OCI-LY1 (cell line): ENCODE measurements at regions not wholly inside any gene's neighbourhood (a gene's known extent, or its start where the extent isn't known, plus 50 kb on each side); places are given as distances from the start of the nearest gene placed in this dataset.

Experiments used
- H2AFZ ChIP-seq: fragments of 200-600 bp; sonication (generic), shearing (Covaris generic); 2 replicates; pipeline ENCODE4 v1.6.0; 2014; ENCODE audit warnings: antibody characterized with exemption, mild to moderate bottlenecking, low read length
- H3F3A ChIP-seq: fragments of 200-600 bp; sonication (generic), shearing (Covaris generic); 2 replicates; pipeline ENCODE4 v1.6.0; 2014; ENCODE audit warnings: mild to moderate bottlenecking, antibody characterized with exemption, low read length, moderate library complexity; ENCODE audit not compliant: insufficient read depth
- H3K27ac ChIP-seq: fragments of 200-600 bp; sonication (generic); 2 replicates; pipeline ENCODE4 v1.5.1; 2014; ENCODE audit warnings: low read length, mixed run types, mild to moderate bottlenecking, low read depth; ENCODE audit not compliant: poor library complexity, severe bottlenecking
- H3K27me3 ChIP-seq: fragments of 200-600 bp; sonication (generic); 2 replicates; pipeline ENCODE4 v1.6.0; 2014; ENCODE audit warnings: antibody characterized with exemption, mild to moderate bottlenecking, low read length, moderate library complexity; ENCODE audit not compliant: insufficient read depth
- H3K36me3 ChIP-seq: fragments of 200-600 bp; sonication (generic); 2 replicates; pipeline ENCODE4 v1.6.1; 2014; ENCODE audit warnings: mild to moderate bottlenecking, antibody characterized with exemption, low read length, moderate library complexity, mixed read lengths; ENCODE audit not compliant: insufficient read depth
- H3K4me1 ChIP-seq: fragments of 200-600 bp; sonication (generic); 2 replicates; pipeline ENCODE4 v1.5.1; 2014; ENCODE audit warnings: mild to moderate bottlenecking, low read length, moderate library complexity; ENCODE audit not compliant: insufficient read depth, severe bottlenecking
- H3K4me2 ChIP-seq: fragments of 200-600 bp; sonication (generic), shearing (Covaris generic); 2 replicates; pipeline ENCODE4 v1.6.1; 2014; ENCODE audit warnings: low read length
- H3K4me3 ChIP-seq: fragments of 200-600 bp; sonication (generic); 2 replicates; pipeline ENCODE4 v1.5.1; 2014; ENCODE audit warnings: low read length, low read depth, mild to moderate bottlenecking, mixed read lengths; ENCODE audit not compliant: poor library complexity, severe bottlenecking
- H3K79me2 ChIP-seq: fragments of 200-600 bp; shearing (Covaris generic); 2 replicates; pipeline ENCODE4 v1.6.1; 2016; ENCODE audit warnings: mixed run types, low read length, mixed read lengths; ENCODE audit not compliant: insufficient read depth
- H3K9ac ChIP-seq: fragments of 200-600 bp; sonication (generic), shearing (Covaris generic); 2 replicates; pipeline ENCODE4 v1.6.1; 2014; ENCODE audit warnings: mild to moderate bottlenecking, low read length, mixed read lengths
- H3K9me2 ChIP-seq: fragments of 200-600 bp; sonication (generic), shearing (Covaris generic); 2 replicates; pipeline ENCODE4 v1.6.1; 2014; ENCODE audit warnings: low read depth, mild to moderate bottlenecking, low read length, mixed read lengths
- H3K9me3 ChIP-seq: fragments of 200-600 bp; shearing (Covaris generic); 2 replicates; pipeline ENCODE4 v1.6.1; 2014; ENCODE audit warnings: low read length, mixed read lengths
- H4K20me1 ChIP-seq: fragments of 200-600 bp; sonication (generic), shearing (Covaris generic); 2 replicates; pipeline ENCODE4 v1.6.0; 2016; ENCODE audit warnings: mild to moderate bottlenecking, low read length; ENCODE audit not compliant: insufficient read depth
- EZH2 ChIP-seq: fragments of 200-600 bp; sonication (generic), shearing (Covaris generic); IDR thresholded peaks from 2 replicates; pipeline ENCODE4 v1.8.0; 2017; ENCODE audit warnings: borderline replicate concordance, mixed run types, mild to moderate bottlenecking, antibody characterized with exemption, low read length, moderate library complexity, mixed read lengths
- TF ChIP-seq, protein P1 (sequence below): fragments of 200-600 bp; sonication (generic), shearing (Covaris generic); IDR thresholded peaks from 2 replicates; pipeline ENCODE4 v1.5.1; 2017; ENCODE audit warnings: mild to moderate bottlenecking, antibody characterized with exemption, low read length, moderate library complexity, mixed read lengths

DNA sequence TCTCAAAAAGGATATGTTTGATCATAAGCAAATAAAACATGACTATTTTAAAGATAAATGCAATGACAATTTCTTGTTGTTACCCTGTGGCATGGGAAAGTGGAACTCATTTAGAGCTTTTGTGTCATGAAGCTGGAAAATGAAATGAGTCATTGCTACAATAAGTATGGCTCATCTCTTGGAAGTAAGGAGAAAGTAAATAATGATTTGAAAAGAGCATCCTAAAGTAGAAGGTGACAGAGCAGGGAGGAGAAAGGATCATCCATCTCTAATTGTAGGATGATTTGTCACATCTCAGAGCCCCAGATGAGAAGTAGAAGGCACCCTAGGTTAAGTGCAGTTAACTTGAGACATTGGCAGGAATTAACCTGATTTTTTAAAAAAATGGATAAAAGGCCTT lies 200.5 kb downstream of the CPS1 start:
- H3K4me2 ChIP-seq, result no peak overlapping the region
- TF ChIP-seq, protein P1, sequence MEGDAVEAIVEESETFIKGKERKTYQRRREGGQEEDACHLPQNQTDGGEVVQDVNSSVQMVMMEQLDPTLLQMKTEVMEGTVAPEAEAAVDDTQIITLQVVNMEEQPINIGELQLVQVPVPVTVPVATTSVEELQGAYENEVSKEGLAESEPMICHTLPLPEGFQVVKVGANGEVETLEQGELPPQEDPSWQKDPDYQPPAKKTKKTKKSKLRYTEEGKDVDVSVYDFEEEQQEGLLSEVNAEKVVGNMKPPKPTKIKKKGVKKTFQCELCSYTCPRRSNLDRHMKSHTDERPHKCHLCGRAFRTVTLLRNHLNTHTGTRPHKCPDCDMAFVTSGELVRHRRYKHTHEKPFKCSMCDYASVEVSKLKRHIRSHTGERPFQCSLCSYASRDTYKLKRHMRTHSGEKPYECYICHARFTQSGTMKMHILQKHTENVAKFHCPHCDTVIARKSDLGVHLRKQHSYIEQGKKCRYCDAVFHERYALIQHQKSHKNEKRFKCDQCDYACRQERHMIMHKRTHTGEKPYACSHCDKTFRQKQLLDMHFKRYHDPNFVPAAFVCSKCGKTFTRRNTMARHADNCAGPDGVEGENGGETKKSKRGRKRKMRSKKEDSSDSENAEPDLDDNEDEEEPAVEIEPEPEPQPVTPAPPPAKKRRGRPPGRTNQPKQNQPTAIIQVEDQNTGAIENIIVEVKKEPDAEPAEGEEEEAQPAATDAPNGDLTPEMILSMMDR, result no peak
- TF ChIP-seq EZH2, result no peak
- H3K9ac ChIP-seq, result no peak overlapping the region

DNA sequence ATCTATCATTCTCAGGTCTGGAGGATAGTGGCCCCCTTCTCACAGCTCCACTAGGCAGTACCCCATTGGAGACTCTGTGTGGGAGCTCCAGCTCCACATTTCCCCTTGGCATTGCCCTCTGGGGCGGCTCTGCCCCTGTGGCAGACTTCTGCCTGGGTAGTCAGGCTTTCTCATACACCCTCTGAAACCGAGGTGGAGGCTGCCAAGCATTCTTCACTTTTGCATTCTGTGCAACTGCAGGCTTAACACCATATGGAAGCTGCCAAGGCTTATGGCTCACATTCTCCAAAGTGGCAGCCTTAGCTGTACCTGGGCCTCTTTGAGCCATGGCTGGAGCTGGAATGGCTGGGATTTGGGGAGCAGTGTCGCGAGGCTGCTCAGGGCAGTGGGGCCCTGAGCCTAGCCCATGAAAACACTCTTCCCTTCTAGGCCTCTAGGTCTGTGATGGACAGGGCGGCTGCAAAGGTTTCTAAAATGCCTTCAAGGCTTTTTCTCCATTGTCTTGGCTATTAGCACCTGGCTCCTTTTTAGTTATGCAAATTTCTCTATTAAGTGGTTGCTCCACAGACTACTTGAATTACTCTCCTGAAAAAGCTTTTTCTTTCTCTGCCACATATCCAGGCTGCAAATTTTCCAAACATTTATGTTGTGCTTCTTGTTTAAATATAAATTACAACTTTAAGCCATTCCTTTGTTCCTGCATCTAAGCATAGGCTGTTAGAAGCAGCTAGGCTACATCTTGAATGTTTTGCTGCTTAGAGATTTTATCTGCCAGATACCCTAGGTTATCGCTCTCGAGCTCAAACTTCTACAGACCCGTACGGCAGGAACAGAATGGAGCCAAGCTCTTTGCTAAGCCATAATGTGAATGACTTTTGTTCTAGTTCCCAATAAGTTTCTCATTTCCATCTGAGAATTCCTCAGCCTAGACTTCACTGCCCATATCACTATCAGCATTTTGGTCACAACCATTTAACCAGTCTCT lies 206.5 kb downstream of the CPS1 start:
- H3K27ac ChIP-seq, result no peak overlapping the region
- no peaks in the 10 kb centered on the region for H3K9me3 ChIP-seq
- no peaks in the 10 kb centered on the region for H3K9me2 ChIP-seq
- no peak overlapping the region for H3K4me3 ChIP-seq
- no peaks in the 10 kb centered on the region for H4K20me1 ChIP-seq
- no peaks in the 10 kb centered on the region for H3K36me3 ChIP-seq
- no peak overlapping the region for H3K9ac ChIP-seq
- H2AFZ ChIP-seq, result no peak overlapping the region
- no peaks in the 10 kb centered on the region for H3F3A ChIP-seq
- H3K4me2 ChIP-seq, result no peak overlapping the region
- no peaks in the 10 kb centered on the region for H3K27me3 ChIP-seq
- no peak for TF ChIP-seq EZH2
- TF ChIP-seq, protein P1, result no peak
- no peaks in the 10 kb centered on the region for H3K79me2 ChIP-seq
- no peaks in the 10 kb centered on the region for H3K4me1 ChIP-seq

More for the DNA sequence above, 200.5 kb downstream of the CPS1 start:
- no peaks in the 10 kb centered on the region for H3K9me3 ChIP-seq
- H3K9me2 ChIP-seq, result no peaks in the 10 kb centered on the region
- H3K27me3 ChIP-seq, result no peaks in the 10 kb centered on the region
- H3K79me2 ChIP-seq, result no peaks in the 10 kb centered on the region
- H3K4me3 ChIP-seq, result no peak overlapping the region
- no peak overlapping the region for H2AFZ ChIP-seq
- H3K27ac ChIP-seq, result no peak overlapping the region
- no peaks in the 10 kb centered on the region for H3F3A ChIP-seq
- no peaks in the 10 kb centered on the region for H4K20me1 ChIP-seq
- H3K4me1 ChIP-seq, result no peaks in the 10 kb centered on the region
- H3K36me3 ChIP-seq, result no peaks in the 10 kb centered on the region

DNA sequence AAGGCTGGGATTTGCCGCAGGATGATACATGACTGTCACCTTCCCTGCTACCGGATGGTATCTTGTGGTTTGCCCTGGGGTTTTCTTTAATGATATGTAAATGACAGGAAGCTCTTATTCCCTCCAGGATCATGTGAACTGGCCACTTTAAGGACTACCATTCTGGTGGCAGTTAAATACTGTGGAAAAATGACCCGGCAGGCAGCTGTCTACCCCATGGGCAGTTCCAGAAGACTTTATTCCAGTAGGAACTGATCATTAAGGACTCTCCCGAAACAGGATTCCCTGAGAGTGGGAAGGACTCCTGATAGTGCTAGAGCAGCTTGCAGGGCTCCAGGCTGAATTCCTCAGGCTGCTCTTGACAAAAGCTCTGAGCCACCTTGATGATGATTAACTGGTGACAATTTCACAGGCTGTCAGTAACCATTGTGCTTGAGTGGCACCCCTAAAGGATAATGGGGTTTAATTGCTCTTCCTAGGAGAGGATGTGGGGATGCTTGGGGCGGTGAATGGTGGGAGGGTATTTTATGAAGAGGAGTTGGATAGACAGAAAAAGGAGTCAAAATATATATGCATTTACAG lies 212.0 kb downstream of the CPS1 start:
- H3K27ac ChIP-seq, result no peak overlapping the region
- no peaks in the 10 kb centered on the region for H3K4me1 ChIP-seq
- no peak overlapping the region for H3K4me3 ChIP-seq
- no peaks in the 10 kb centered on the region for H3K36me3 ChIP-seq
- H3K9me3 ChIP-seq, result no peaks in the 10 kb centered on the region
- H3K4me2 ChIP-seq, result no peak overlapping the region
- H3K9ac ChIP-seq, result no peak overlapping the region
- TF ChIP-seq, protein P1, result no peak
- TF ChIP-seq EZH2, result no peak
- no peaks in the 10 kb centered on the region for H3K79me2 ChIP-seq
- no peaks in the 10 kb centered on the region for H3K9me2 ChIP-seq
- no peaks in the 10 kb centered on the region for H4K20me1 ChIP-seq
- no peaks in the 10 kb centered on the region for H3F3A ChIP-seq
- H3K27me3 ChIP-seq, result no peaks in the 10 kb centered on the region
- no peak overlapping the region for H2AFZ ChIP-seq
